Activated CD4-positive, alpha-beta T cell treated with anti-CD3 and anti-CD28 coated beads for 4 hours (primary cell): ENCODE measurements at regions not wholly inside any gene's neighbourhood (a gene's known extent, or its start where the extent isn't known, plus 50 kb on each side); places are given as distances from the start of the nearest gene placed in this dataset.

Experiments used
- DNase-seq, 2 donors: peaks; one replicate each; pipeline ENCODE4 v3.0.0-alpha.2; 2020

- DNase-seq, result no peak
Observed at GRCh38 chr4:80145739-80146138, 51.6 kb upstream of the PRDM8 start.

GRCh38 chr4:80144676-80145470, 52.4 kb upstream of the PRDM8 start:
- no peak for DNase-seq

- DNase-seq, result no peak
Observed at GRCh38 chr4:80143307-80143679, 54.0 kb upstream of the PRDM8 start.

- DNase-seq, result no peak
Observed at GRCh38 chr4:80142394-80143306, 54.7 kb upstream of the PRDM8 start.

GRCh38 chr4:80141543-80141942, 55.8 kb upstream of the PRDM8 start:
- DNase-seq, result no peak

GRCh38 chr4:80140194-80140593, 57.1 kb upstream of the PRDM8 start:
- DNase-seq, result no peak

- DNase-seq, result no peak
Observed at GRCh38 chr4:80139671-80140070, 57.6 kb upstream of the PRDM8 start.

- peak; percentile 53 to 55 for DNase-seq
Observed at GRCh38 chr4:80138551-80139538, 58.5 kb upstream of the PRDM8 start.

GRCh38 chr4:80137631-80138030, 59.7 kb upstream of the PRDM8 start:
- no peak for DNase-seq

- DNase-seq, result no peak
Observed at GRCh38 chr4:80136270-80136669, 61.0 kb upstream of the PRDM8 start.

GRCh38 chr4:80135702-80136058, 61.6 kb upstream of the PRDM8 start:
- DNase-seq, result no peak

GRCh38 chr4:80134936-80135701, 62.1 kb upstream of the ANTXR2 start:
- no peak for DNase-seq

- DNase-seq, result no peak
Observed at GRCh38 chr4:80133240-80133783, 60.3 kb upstream of the ANTXR2 start.

GRCh38 chr4:80129785-80130184, 56.8 kb upstream of the ANTXR2 start:
- DNase-seq, result no peak

- no peak for DNase-seq
Observed at GRCh38 chr4:80128941-80129340, 55.9 kb upstream of the ANTXR2 start.

- DNase-seq, result no peak
Observed at GRCh38 chr4:80127870-80128419, 54.9 kb upstream of the ANTXR2 start.

- no peak for DNase-seq
Observed at GRCh38 chr4:80126435-80126834, 53.4 kb upstream of the ANTXR2 start.

GRCh38 chr4:80125252-80126177, 52.5 kb upstream of the ANTXR2 start:
- peak; percentile 48 to 55 for DNase-seq

GRCh38 chr4:80124246-80125211, 51.5 kb upstream of the ANTXR2 start:
- DNase-seq, result no peak
